ENCODE measurements at regions not wholly inside any gene's neighbourhood (a gene's known extent, or its start where the extent isn't known, plus 50 kb on each side); places are given as distances from the start of the nearest gene placed in this dataset.

- TF ChIP-seq BHLHE40 (IDR thresholded peaks at IDR 0.05; ENCODE audit: low read depth, low read length) = no peak
- no peak for TF ChIP-seq POLR2A (IDR thresholded peaks at IDR 0.05; ENCODE audit: low read depth, low read length)
- no peak for TF ChIP-seq CTCF (conservative IDR thresholded peaks at IDR 0.05; ENCODE audit: low read depth, low read length)
- TF ChIP-seq MAZ (IDR thresholded peaks at IDR 0.05; ENCODE audit: borderline replicate concordance, low read depth, low read length) = no peak
- no peak for TF ChIP-seq MXI1 (IDR thresholded peaks at IDR 0.05; ENCODE audit: borderline replicate concordance, low read depth, low read length)
- no peak for TF ChIP-seq RCOR1 (IDR thresholded peaks at IDR 0.05; ENCODE audit: insufficient replicate concordance, low read length)
- TF ChIP-seq SMC3 (IDR thresholded peaks at IDR 0.05; ENCODE audit: low read depth, low read length) = no peak
- TF ChIP-seq CEBPB (IDR thresholded peaks at IDR 0.05; ENCODE audit: low read depth, low read length) = no peak
- no peak for TF ChIP-seq FOS (IDR thresholded peaks at IDR 0.05; ENCODE audit: low read depth, low read length)
These were observed 229.8 kb downstream of the MAF start for GRCh38 chr16:79370736-79371135.
